ENCODE measurements at regions not wholly inside any gene's neighbourhood (a gene's known extent, or its start where the extent isn't known, plus 50 kb on each side); places are given as distances from the start of the nearest gene placed in this dataset.

- Mint-ChIP-seq H3K4me1 (no peaks in the 10 kb centered on the region), H3K27ac (ENCODE audit: low read depth) (no peak overlapping the region), H3K9me3 (no peaks in the 10 kb centered on the region), H3K27me3 (no peaks in the 10 kb centered on the region), H3K4me3 (no peak overlapping the region), H3K36me3 (ENCODE audit: insufficient read depth) (no peaks in the 10 kb centered on the region)
- no peak for DNase-seq (ENCODE audit: low spot score in 2 of 2)
- ATAC-seq (replicated peaks; ENCODE audit: extremely low read depth, poor library complexity, severe bottlenecking): no peak
These were observed 520.9 kb downstream of the EPHA4 start for GRCh38 chr2:221051162-221051561.

- Mint-ChIP-seq H3K36me3 (ENCODE audit: insufficient read depth) (no peaks in the 10 kb centered on the region), H3K4me3 (no peak overlapping the region), H3K27ac (ENCODE audit: low read depth) (no peak overlapping the region), H3K4me1 (no peaks in the 10 kb centered on the region), H3K27me3 (peaks cover 26% of the 10 kb centered on the region), H3K9me3 (peaks cover 5% of the 10 kb centered on the region)
- ATAC-seq (replicated peaks; ENCODE audit: extremely low read depth, poor library complexity, severe bottlenecking) (no peak), DNase-seq (ENCODE audit: low spot score in 2 of 2) (no peak)
These were observed 511.7 kb downstream of the EPHA4 start for GRCh38 chr2:221060376-221060775.

- Mint-ChIP-seq H3K27ac (ENCODE audit: low read depth) (no peak overlapping the region), H3K4me3 (no peak overlapping the region), H3K36me3 (ENCODE audit: insufficient read depth) (no peaks in the 10 kb centered on the region), H3K9me3 (peaks cover 5% of the 10 kb centered on the region), H3K4me1 (no peaks in the 10 kb centered on the region), H3K27me3 (peaks cover 26% of the 10 kb centered on the region)
- no peak for ATAC-seq (replicated peaks; ENCODE audit: extremely low read depth, poor library complexity, severe bottlenecking)
- no peak for DNase-seq (ENCODE audit: low spot score in 2 of 2)
These were observed 508.5 kb downstream of the EPHA4 start for GRCh38 chr2:221063568-221063967.

GRCh38 chr2:221064058-221064854 lies 507.8 kb downstream of the EPHA4 start:
- no peak for ATAC-seq (replicated peaks; ENCODE audit: extremely low read depth, poor library complexity, severe bottlenecking)
- H3K27ac Mint-ChIP-seq (ENCODE audit: low read depth): no peak overlapping the region
- H3K36me3 Mint-ChIP-seq (ENCODE audit: insufficient read depth): no peaks in the 10 kb centered on the region
- no peak for DNase-seq (ENCODE audit: low spot score in 2 of 2)
- H3K4me1 Mint-ChIP-seq: no peaks in the 10 kb centered on the region
- H3K9me3 Mint-ChIP-seq: peaks cover 5% of the 10 kb centered on the region
- H3K4me3 Mint-ChIP-seq: no peak overlapping the region
- peaks cover 22% of the 10 kb centered on the region for H3K27me3 Mint-ChIP-seq

- H3K4me3 Mint-ChIP-seq: no peak overlapping the region
- H3K27me3 Mint-ChIP-seq: peaks cover 16% of the 10 kb centered on the region
- ATAC-seq (replicated peaks; ENCODE audit: extremely low read depth, poor library complexity, severe bottlenecking) (no peak), DNase-seq (ENCODE audit: low spot score in 2 of 2) (no peak)
- H3K36me3 Mint-ChIP-seq (ENCODE audit: insufficient read depth): no peaks in the 10 kb centered on the region
- no peak overlapping the region for H3K27ac Mint-ChIP-seq (ENCODE audit: low read depth)
- H3K9me3 Mint-ChIP-seq: peaks cover 5% of the 10 kb centered on the region
- H3K4me1 Mint-ChIP-seq: no peaks in the 10 kb centered on the region
These were observed 507.2 kb downstream of the EPHA4 start for GRCh38 chr2:221064880-221065279.

GRCh38 chr2:221068123-221068522 lies 504.0 kb downstream of the EPHA4 start:
- ATAC-seq (replicated peaks; ENCODE audit: extremely low read depth, poor library complexity, severe bottlenecking): no peak
- H3K4me1 Mint-ChIP-seq: no peaks in the 10 kb centered on the region
- H3K36me3 Mint-ChIP-seq (ENCODE audit: insufficient read depth): no peaks in the 10 kb centered on the region
- no peak overlapping the region for H3K4me3 Mint-ChIP-seq
- DNase-seq (ENCODE audit: low spot score in 2 of 2): no peak
- H3K9me3 Mint-ChIP-seq: peaks cover 11% of the 10 kb centered on the region
- no peak overlapping the region for H3K27ac Mint-ChIP-seq (ENCODE audit: low read depth)
- peaks cover 14% of the 10 kb centered on the region for H3K27me3 Mint-ChIP-seq

GRCh38 chr2:221070106-221070505 lies 502.0 kb downstream of the EPHA4 start:
- no peak overlapping the region for H3K4me3 Mint-ChIP-seq
- ATAC-seq (replicated peaks; ENCODE audit: extremely low read depth, poor library complexity, severe bottlenecking) (no peak), DNase-seq (ENCODE audit: low spot score in 2 of 2) (no peak)
- H3K9me3 Mint-ChIP-seq: peaks cover 11% of the 10 kb centered on the region
- no peaks in the 10 kb centered on the region for H3K36me3 Mint-ChIP-seq (ENCODE audit: insufficient read depth)
- H3K4me1 Mint-ChIP-seq: no peaks in the 10 kb centered on the region
- no peak overlapping the region for H3K27ac Mint-ChIP-seq (ENCODE audit: low read depth)
- H3K27me3 Mint-ChIP-seq: peaks cover 18% of the 10 kb centered on the region

GRCh38 chr2:221073326-221074049 lies 498.6 kb downstream of the EPHA4 start:
- ATAC-seq (replicated peaks; ENCODE audit: extremely low read depth, poor library complexity, severe bottlenecking) (no peak), DNase-seq (ENCODE audit: low spot score in 2 of 2) (no peak)
- H3K4me1 Mint-ChIP-seq: no peaks in the 10 kb centered on the region
- peaks cover 11% of the 10 kb centered on the region for H3K9me3 Mint-ChIP-seq
- no peak overlapping the region for H3K27ac Mint-ChIP-seq (ENCODE audit: low read depth)
- peaks cover 18% of the 10 kb centered on the region for H3K27me3 Mint-ChIP-seq
- no peak overlapping the region for H3K4me3 Mint-ChIP-seq
- H3K36me3 Mint-ChIP-seq (ENCODE audit: insufficient read depth): no peaks in the 10 kb centered on the region

GRCh38 chr2:221074238-221074637 lies 497.9 kb downstream of the EPHA4 start:
- peaks cover 11% of the 10 kb centered on the region for H3K9me3 Mint-ChIP-seq
- H3K27me3 Mint-ChIP-seq: peaks cover 18% of the 10 kb centered on the region
- no peak overlapping the region for H3K27ac Mint-ChIP-seq (ENCODE audit: low read depth)
- no peaks in the 10 kb centered on the region for H3K36me3 Mint-ChIP-seq (ENCODE audit: insufficient read depth)
- H3K4me3 Mint-ChIP-seq: no peak overlapping the region
- no peak for DNase-seq (ENCODE audit: low spot score in 2 of 2)
- no peak for ATAC-seq (replicated peaks; ENCODE audit: extremely low read depth, poor library complexity, severe bottlenecking)
- H3K4me1 Mint-ChIP-seq: no peaks in the 10 kb centered on the region

GRCh38 chr2:221075203-221075602 lies 496.9 kb downstream of the EPHA4 start:
- DNase-seq (ENCODE audit: low spot score in 2 of 2): no peak
- H3K4me1 Mint-ChIP-seq: no peaks in the 10 kb centered on the region
- no peak overlapping the region for H3K4me3 Mint-ChIP-seq

GRCh38 chr2:221077251-221077650 lies 494.9 kb downstream of the EPHA4 start:
- no peak overlapping the region for H3K4me3 Mint-ChIP-seq
- no peaks in the 10 kb centered on the region for H3K9me3 Mint-ChIP-seq
- H3K27ac Mint-ChIP-seq (ENCODE audit: low read depth): no peak overlapping the region
- H3K27me3 Mint-ChIP-seq: peaks cover 21% of the 10 kb centered on the region
- DNase-seq (ENCODE audit: low spot score in 2 of 2) (no peak), ATAC-seq (replicated peaks; ENCODE audit: extremely low read depth, poor library complexity, severe bottlenecking) (no peak)
- H3K4me1 Mint-ChIP-seq: no peaks in the 10 kb centered on the region
- no peaks in the 10 kb centered on the region for H3K36me3 Mint-ChIP-seq (ENCODE audit: insufficient read depth)

More at GRCh38 chr2:221075203-221075602, 496.9 kb downstream of the EPHA4 start:
- no peak for ATAC-seq (replicated peaks; ENCODE audit: extremely low read depth, poor library complexity, severe bottlenecking)
- Mint-ChIP-seq H3K9me3 (peaks cover 11% of the 10 kb centered on the region), H3K27me3 (peaks cover 18% of the 10 kb centered on the region), H3K27ac (ENCODE audit: low read depth) (no peak overlapping the region), H3K36me3 (ENCODE audit: insufficient read depth) (no peaks in the 10 kb centered on the region)

- H3K4me1 Mint-ChIP-seq: no peaks in the 10 kb centered on the region
- DNase-seq (ENCODE audit: low spot score in 2 of 2) (no peak), ATAC-seq (replicated peaks; ENCODE audit: extremely low read depth, poor library complexity, severe bottlenecking) (no peak)
- no peaks in the 10 kb centered on the region for H3K9me3 Mint-ChIP-seq
- H3K36me3 Mint-ChIP-seq (ENCODE audit: insufficient read depth): no peaks in the 10 kb centered on the region
- H3K27ac Mint-ChIP-seq (ENCODE audit: low read depth): no peak overlapping the region
- peaks cover 16% of the 10 kb centered on the region for H3K27me3 Mint-ChIP-seq
- H3K4me3 Mint-ChIP-seq: no peak overlapping the region
These were observed 494.3 kb downstream of the EPHA4 start for GRCh38 chr2:221077799-221078198.

GRCh38 chr2:221085341-221085900 lies 486.7 kb downstream of the EPHA4 start:
- H3K27ac Mint-ChIP-seq (ENCODE audit: low read depth): no peak overlapping the region
- DNase-seq (ENCODE audit: low spot score in 2 of 2): no peak
- no peaks in the 10 kb centered on the region for H3K4me1 Mint-ChIP-seq
- no peak for ATAC-seq (replicated peaks; ENCODE audit: extremely low read depth, poor library complexity, severe bottlenecking)
- peaks cover 8% of the 10 kb centered on the region for H3K27me3 Mint-ChIP-seq
- no peak overlapping the region for H3K4me3 Mint-ChIP-seq
- H3K36me3 Mint-ChIP-seq (ENCODE audit: insufficient read depth): no peaks in the 10 kb centered on the region
- no peaks in the 10 kb centered on the region for H3K9me3 Mint-ChIP-seq

Measured in central memory CD8-positive, alpha-beta T cell (primary cell).